ENCODE measurements at regions not wholly inside any gene's neighbourhood (a gene's known extent, or its start where the extent isn't known, plus 50 kb on each side); places are given as distances from the start of the nearest gene placed in this dataset.

GRCh38 chr20:51208162-51208561 is 185.3 kb upstream of the KCNG1 start:
- peaks cover 13% of the 10 kb centered on the region for H3K4me1 Mint-ChIP-seq (ENCODE audit: low read depth)
- no peak overlapping the region for H3K4me3 Mint-ChIP-seq (ENCODE audit: unreplicated experiment)
- H3K36me3 Mint-ChIP-seq (ENCODE audit: low read depth), result no peaks in the 10 kb centered on the region
- H3K27ac Mint-ChIP-seq (ENCODE audit: unreplicated experiment), result no peak overlapping the region
- DNase-seq (ENCODE audit: low spot score), result no peak
- peaks cover 1% of the 10 kb centered on the region for H3K27me3 Mint-ChIP-seq (ENCODE audit: low read depth)
- TF ChIP-seq, protein P1, sequence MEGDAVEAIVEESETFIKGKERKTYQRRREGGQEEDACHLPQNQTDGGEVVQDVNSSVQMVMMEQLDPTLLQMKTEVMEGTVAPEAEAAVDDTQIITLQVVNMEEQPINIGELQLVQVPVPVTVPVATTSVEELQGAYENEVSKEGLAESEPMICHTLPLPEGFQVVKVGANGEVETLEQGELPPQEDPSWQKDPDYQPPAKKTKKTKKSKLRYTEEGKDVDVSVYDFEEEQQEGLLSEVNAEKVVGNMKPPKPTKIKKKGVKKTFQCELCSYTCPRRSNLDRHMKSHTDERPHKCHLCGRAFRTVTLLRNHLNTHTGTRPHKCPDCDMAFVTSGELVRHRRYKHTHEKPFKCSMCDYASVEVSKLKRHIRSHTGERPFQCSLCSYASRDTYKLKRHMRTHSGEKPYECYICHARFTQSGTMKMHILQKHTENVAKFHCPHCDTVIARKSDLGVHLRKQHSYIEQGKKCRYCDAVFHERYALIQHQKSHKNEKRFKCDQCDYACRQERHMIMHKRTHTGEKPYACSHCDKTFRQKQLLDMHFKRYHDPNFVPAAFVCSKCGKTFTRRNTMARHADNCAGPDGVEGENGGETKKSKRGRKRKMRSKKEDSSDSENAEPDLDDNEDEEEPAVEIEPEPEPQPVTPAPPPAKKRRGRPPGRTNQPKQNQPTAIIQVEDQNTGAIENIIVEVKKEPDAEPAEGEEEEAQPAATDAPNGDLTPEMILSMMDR (IDR thresholded peaks at IDR 0.05), result no peak
- no peaks in the 10 kb centered on the region for H3K9me3 Mint-ChIP-seq (ENCODE audit: low read depth)

DNA sequence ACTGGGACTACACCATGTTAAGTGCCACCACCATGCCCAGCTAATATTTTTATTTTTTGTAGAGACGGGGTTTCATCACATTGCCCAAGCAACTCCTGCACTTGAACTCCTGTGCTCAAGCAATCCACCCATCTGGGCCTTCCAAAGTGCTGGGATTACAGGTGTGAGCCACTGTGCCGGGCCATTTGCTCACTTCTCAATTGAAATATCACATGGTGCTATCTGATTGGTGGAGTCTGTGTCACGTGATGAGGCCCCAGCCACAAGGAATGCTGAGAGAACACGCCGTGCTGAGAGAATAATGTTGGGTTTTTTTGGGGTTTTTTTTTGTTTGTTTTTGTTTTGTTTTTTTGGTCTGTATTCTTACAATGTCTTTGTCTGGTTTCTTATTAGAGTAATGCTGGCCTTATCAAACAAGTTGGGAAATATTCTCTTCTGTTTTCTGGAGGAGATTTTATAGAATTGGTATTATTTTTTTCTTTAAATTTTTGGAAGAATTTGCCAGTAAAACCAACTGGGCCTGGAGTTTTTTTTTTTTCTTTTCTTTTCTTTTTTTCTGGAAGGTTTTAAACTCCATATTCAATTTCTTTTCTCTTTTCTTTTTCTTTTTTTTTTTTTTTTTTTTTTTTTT is 183.2 kb upstream of the KCNG1 start:
- TF ChIP-seq, protein P1 (IDR thresholded peaks at IDR 0.05), result no peak
- Mint-ChIP-seq H3K4me3 (ENCODE audit: unreplicated experiment) (no peak overlapping the region), H3K36me3 (ENCODE audit: low read depth) (no peaks in the 10 kb centered on the region), H3K4me1 (ENCODE audit: low read depth) (peaks cover 13% of the 10 kb centered on the region), H3K9me3 (ENCODE audit: low read depth) (no peaks in the 10 kb centered on the region), H3K27me3 (ENCODE audit: low read depth) (peaks cover 4% of the 10 kb centered on the region), H3K27ac (ENCODE audit: unreplicated experiment) (no peak overlapping the region)
- no peak for DNase-seq (ENCODE audit: low spot score)

DNA sequence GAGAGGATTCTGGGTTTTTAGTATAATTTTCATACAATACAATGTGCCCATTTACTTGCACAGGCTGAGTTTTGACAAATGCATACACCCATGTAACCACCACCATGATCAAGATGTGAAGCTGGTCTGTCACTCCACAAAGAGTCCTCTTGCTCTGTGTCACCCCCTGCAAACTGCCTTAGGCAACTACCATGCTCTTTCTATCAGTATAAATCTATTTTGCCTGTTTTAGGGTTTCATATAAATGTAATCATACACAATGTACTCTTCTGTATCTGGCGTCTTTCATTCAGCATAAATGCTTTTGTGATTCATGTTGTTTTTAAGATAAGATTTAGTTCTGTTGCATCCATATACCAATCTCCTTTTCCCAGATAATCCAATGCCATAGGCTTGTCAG is 181.9 kb upstream of the KCNG1 start:
- DNase-seq (ENCODE audit: low spot score), result no peak
- TF ChIP-seq, protein P1 (IDR thresholded peaks at IDR 0.05), result no peak
- Mint-ChIP-seq H3K27me3 (ENCODE audit: low read depth) (peaks cover 3% of the 10 kb centered on the region), H3K9me3 (ENCODE audit: low read depth) (no peaks in the 10 kb centered on the region), H3K4me3 (ENCODE audit: unreplicated experiment) (no peak overlapping the region), H3K36me3 (ENCODE audit: low read depth) (no peaks in the 10 kb centered on the region), H3K4me1 (ENCODE audit: low read depth) (peaks cover 13% of the 10 kb centered on the region), H3K27ac (ENCODE audit: unreplicated experiment) (no peak overlapping the region)

DNA sequence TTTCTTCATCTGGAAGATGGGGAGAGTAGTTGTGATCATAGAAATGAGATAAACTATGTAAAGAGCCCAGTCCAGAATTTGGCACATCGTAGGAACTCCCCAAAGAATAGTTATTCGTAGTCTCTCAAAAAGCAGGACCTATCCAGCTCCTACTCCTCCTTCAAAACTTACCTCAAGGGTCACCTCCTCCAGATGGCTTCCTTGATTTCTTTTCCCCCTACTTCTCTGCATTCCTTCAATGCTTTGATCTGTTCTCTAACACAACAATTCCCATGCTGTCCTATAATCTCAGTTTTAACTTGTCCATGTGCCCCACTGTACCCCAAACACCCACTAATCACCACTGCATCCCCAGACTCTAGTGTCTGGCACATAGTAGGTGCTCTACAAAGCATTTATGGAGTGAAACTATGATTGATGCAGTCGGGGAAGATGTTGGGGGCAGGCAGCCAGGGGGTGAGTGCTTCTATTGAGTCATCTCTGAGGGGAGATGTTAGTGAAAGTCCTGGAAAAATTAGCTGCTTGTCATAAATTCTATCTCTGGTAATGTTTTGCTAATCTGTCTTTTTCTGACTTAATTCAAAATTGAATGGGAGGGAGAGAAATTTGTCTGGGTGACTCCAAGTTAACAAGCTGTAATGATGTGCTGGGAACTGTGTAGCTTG is 181.3 kb upstream of the KCNG1 start:
- H3K36me3 Mint-ChIP-seq (ENCODE audit: low read depth), result no peaks in the 10 kb centered on the region
- no peak overlapping the region for H3K4me3 Mint-ChIP-seq (ENCODE audit: unreplicated experiment)
- no peak overlapping the region for H3K27ac Mint-ChIP-seq (ENCODE audit: unreplicated experiment)
- peaks cover 3% of the 10 kb centered on the region for H3K27me3 Mint-ChIP-seq (ENCODE audit: low read depth)
- TF ChIP-seq, protein P1 (IDR thresholded peaks at IDR 0.05), result no peak
- H3K9me3 Mint-ChIP-seq (ENCODE audit: low read depth), result no peaks in the 10 kb centered on the region
- DNase-seq (ENCODE audit: low spot score), result no peak
- peaks cover 13% of the 10 kb centered on the region for H3K4me1 Mint-ChIP-seq (ENCODE audit: low read depth)

DNA sequence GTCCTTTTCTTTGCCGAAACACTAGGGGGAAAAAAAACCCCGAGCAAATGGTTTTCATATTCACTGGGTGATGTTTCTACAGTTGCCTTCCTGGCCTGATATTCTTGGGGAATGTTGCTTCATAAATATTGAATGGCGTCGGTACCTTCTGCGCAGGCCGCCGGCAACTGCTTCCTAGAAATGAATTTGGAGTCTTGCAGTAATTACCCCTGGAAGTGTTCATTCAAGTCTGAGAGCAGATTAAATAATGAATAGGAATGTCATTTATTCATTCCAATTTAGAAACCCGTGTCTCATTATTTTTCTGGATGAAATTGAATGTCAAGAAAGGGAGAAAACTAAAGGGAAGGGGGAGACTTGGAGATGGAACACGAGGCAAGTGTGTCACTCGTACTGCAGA is 179.4 kb upstream of the KCNG1 start:
- Mint-ChIP-seq H3K9me3 (ENCODE audit: low read depth) (no peaks in the 10 kb centered on the region), H3K4me1 (ENCODE audit: low read depth) (peaks cover 9% of the 10 kb centered on the region), H3K27ac (ENCODE audit: unreplicated experiment) (no peak overlapping the region), H3K4me3 (ENCODE audit: unreplicated experiment) (no peak overlapping the region), H3K36me3 (ENCODE audit: low read depth) (no peaks in the 10 kb centered on the region), H3K27me3 (ENCODE audit: low read depth) (peaks cover 3% of the 10 kb centered on the region)
- DNase-seq (ENCODE audit: low spot score), result no peak
- TF ChIP-seq, protein P1 (IDR thresholded peaks at IDR 0.05), result no peak

Data from chondrocyte (in vitro differentiated cells).